ENCODE measurements at regions not wholly inside any gene's neighbourhood (a gene's known extent, or its start where the extent isn't known, plus 50 kb on each side); places are given as distances from the start of the nearest gene placed in this dataset.

DNA sequence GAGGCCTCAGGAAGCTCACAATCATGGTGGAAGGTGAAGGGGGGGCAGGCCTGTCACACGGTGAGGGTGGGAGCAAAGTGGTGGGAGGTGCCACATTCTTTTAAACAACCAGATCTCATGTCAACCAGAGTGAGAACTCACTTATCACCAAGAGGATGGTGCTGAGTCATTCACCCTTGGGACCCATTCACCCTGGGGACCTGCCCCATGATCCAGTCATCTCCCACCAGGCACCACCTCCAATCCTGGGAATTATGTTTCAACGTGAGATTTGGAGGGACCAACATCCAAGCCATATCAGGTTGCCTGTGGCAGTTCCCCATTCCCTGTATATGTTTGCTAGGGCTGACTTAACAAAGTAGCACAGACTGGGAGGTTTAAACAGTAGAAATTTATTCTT, 318.4 kb upstream of the CLNK start:
- no peak for DNase-seq (ENCODE audit: low read depth in 3 of 3, low spot score in 2 of 3)

DNA sequence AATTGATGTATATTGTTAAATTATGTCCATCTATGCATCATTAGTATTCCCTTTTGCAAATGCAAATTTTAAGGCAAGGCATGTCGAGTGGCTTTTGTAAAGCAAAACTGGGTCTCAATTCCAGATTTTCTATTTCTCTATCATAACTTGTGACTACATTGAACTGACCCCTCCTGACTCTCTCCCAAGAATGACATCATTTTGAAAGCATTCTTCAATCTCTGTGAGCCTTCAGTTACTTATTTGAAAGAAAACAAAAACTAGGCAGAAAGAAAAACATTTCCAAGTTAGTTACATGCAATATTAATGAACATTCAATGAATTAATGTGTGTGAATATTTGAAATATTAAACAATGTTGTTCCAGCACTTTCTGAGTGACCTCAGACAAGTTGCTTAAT, 314.3 kb upstream of the CLNK start:
- DNase-seq (ENCODE audit: low read depth in 3 of 3, low spot score in 2 of 3) = no peak

DNA sequence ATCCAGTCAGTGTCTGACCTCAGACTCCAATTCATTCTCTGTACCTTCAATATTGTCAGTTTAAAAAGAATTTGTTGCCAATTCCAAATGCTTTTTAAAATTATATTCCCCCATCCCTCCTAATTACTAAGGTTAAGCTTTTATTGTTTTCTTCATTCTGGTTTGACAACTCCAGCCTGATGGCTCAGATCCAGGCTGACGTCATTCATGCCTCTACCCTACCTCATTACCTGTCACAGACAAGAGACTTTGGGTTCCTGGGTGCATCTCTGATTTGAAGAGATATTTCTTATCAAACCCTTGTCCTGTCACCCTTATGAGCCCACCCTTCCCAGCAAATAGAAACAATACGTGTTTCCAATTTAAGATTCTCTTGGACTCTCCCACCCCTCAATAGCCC, 300.2 kb upstream of the CLNK start:
- DNase-seq (ENCODE audit: low read depth in 3 of 3, low spot score in 2 of 3) = no peak

DNA sequence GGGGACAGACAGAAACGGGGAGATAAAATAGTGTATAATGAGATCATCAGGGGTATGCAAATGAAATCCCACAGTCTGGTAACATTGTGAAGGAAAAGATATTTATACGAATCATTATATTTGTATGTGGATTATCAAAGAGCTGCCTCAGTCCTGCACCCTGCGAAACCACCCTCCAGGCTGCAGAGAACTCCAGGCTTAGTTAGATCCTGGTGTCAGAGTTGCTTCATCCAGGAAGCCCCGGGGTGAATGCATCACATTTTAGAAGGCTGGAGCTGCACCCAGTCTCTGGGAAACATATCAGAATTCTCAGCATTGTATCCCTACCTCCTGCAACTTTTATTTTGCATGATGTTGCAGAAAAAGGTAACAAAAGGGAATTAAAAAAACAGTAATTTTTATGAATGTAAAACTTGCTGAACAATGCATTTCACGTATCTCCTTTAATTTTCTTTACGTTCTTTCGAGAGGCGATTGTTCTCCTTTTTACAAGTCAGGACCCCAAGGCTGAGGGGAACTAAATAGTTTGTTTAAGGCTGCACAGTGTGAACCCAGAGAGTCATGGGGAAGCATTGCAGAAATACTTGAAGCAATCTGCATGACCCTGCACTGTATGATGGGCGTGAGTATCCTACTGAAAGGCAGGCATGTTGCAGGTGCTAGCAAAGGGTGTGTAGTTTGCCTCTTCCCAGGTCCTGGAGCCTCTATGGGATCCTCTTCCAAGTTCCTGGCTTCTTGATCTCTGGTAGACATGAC, 299.5 kb upstream of the CLNK start:
- no peak for DNase-seq (ENCODE audit: low read depth in 3 of 3, low spot score in 2 of 3)

DNA sequence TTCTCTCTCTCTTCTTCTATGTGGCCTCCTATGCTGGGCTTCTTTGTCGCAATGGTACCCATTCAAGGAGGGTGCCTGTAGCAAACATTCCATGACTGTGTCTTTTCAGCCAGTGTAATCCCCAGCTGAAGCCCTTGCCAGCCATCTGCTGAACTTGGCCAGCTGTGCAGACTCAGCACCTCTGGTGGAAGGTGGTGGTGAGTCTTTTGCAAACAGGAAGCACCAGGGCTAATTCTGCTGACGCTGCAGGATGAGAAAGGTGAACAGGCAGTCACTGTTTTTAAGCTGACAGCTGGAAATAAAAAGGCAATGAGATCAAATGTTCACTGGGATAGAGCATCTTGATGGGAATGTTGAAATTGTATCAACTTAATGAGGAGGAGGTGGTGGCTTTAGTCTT, 298.7 kb upstream of the CLNK start:
- no peak for DNase-seq (ENCODE audit: low read depth in 3 of 3, low spot score in 2 of 3)

DNA sequence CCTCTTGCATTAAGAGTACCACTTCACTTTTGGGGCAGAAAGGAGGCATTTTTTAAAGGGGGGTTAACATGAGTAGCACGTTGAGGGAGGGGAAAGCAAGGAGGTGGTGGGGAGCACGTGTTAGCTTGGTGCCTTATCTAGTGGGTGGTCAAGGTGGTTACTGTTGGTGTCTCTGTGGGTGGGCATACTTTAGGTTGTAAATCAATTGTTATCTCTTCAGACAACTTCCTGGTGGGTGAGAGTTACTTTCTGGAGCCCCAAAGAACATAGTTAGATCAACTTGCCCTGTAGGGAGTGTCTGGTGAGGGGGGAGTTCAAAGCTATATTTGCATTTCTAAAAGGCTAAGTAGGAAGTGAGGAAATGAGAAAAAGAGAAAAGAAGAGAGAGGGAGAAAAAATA, 297.7 kb upstream of the CLNK start:
- DNase-seq (ENCODE audit: low read depth in 3 of 3, low spot score in 2 of 3) = no peak

DNA sequence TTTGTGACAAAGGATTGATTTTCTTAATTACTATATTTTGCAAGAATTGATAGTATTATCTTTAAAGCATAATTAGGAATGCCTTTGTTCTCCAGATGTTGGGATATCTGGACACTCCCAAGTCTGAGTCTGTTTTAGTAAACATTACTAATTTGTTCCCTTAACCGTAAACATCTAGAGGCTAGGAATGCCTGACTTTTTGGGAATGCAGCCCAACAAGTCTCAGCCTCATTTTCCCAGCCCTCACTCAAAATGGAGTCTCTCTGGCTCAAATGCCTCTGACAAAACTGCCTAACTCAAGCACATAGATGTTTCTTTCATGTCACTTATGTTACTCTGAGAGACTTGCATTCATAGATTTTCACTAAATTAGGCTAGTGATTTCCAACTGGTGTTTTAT, 297.0 kb upstream of the CLNK start:
- no peak for DNase-seq (ENCODE audit: low read depth in 3 of 3, low spot score in 2 of 3)

DNA sequence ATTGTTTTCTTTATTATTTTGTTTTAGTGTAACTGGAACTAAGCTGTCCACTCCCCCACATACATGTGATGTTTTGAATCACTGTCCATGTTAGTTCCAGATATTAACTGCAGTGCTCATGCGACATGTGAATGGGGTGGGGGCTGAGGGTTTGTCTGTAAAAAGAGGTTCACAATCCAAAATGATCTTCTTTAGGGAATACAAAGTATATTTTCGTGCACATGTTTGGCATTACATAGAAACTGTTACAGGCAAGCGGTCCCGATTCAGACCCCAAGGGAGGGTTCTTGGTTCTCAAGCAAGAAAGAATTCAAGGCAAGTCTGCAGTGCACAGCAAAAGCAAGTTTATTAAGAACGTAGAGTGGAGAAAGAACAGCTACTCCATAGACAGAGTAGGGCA, 296.5 kb upstream of the CLNK start:
- DNase-seq (ENCODE audit: low read depth in 3 of 3, low spot score in 2 of 3) = no peak

DNA sequence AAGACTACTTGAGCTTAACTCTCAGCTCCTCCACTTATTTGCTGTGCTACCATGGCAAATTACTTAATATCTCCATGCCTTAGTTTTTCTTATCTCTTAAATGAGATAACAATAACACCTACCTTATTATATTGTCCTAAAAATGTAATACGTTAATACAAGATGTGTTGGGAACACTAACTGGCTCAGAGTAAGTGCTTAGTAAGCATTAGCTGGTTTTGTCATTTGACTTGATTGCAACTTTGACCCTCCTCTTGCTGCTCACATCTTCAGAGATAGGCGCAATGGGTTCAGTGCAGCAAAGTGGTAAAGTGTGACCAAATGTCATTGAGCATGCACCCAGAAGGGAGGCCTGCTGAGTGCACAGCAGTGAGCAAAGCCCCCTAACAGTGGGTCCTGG, 294.5 kb upstream of the CLNK start:
- DNase-seq (ENCODE audit: low read depth in 3 of 3, low spot score in 2 of 3) = no peak

DNA sequence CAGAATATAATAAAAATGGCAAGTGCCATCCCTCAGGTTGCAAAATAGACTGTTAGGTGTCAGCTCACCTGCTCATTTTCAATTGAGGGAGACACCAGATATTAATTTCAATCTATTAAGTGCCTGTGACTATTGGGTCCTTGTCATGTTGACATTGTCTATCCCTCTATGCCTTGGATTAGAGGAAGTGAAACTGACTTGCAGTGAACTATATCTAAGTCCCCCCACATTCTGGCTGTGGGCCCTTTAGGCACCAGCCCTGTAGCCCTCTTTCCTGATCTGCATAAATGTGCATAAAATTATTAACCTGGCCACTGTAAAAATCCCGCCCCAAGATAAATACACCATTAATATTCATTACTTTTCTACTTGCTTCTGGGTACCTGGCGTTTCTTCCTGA, 293.0 kb upstream of the CLNK start:
- DNase-seq (ENCODE audit: low read depth in 3 of 3, low spot score in 2 of 3) = no peak

DNA sequence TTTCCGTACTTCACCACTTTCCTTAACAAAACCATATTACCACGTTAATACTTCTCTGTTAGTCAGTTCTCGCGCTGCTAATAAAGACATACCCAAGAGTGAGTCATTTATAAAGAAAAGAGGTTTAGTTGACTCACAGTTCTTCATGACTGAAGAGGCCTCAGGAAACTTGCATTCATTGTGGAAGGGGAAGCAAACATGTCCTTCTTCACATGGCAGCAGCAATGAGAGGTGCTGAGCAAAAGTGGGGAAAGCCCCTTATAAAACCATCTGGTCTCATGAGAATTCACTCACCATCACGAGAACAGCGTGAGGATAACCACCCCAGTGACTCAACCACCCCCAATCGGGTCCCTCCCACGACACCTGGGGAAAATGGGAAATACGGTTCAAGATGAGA, 289.8 kb upstream of the CLNK start:
- DNase-seq (ENCODE audit: low read depth in 3 of 3, low spot score in 2 of 3) = no peak

DNA sequence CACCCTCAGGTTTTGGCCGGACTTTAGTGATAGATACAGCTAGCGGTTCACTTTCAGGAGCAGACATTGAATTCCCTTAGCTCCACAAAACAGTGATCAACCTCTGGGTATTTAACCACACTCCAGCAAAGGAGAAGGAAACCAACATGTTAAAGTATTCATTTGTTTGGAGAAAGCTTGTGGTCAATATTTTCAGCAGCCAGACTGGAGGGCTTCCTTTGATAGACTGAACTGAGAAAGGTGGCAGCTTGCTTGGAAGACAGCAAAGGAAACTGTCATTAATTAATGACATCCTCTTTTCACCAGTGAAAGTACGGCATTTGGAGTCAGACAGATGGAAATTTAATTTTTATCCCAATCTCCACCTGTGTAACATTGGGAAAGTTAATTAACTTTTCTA, 289.1 kb upstream of the CLNK start:
- no peak for DNase-seq (ENCODE audit: low read depth in 3 of 3, low spot score in 2 of 3)

DNA sequence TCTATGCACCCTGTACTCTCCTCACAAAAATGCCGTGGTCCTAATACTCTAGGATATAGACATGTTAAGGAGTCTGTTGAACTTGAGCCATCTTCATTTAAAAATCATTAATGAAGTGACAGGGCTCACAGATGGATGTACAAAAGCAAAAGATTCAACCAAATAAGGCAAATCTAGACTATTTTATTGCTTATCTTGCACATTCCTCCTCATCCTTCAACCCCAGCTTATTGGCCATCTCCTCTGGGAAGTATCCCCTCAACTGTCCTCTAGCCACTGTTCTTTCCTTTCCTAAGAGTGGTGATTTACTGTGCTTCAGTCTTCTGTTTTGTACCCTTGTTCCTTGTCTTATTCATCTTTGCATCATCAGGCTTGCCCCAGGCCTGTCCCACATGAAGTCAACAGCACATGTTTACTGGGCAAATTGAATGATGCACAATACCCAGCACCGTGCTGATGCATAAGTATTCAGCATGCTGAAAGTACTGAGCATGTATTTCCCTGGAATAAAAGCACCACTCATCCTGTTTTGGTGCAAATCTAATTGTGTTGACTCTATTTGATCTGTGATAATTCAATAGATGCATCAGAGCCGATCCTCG, 287.3 kb upstream of the CLNK start:
- DNase-seq (ENCODE audit: low read depth in 3 of 3, low spot score in 2 of 3) = no peak

DNA sequence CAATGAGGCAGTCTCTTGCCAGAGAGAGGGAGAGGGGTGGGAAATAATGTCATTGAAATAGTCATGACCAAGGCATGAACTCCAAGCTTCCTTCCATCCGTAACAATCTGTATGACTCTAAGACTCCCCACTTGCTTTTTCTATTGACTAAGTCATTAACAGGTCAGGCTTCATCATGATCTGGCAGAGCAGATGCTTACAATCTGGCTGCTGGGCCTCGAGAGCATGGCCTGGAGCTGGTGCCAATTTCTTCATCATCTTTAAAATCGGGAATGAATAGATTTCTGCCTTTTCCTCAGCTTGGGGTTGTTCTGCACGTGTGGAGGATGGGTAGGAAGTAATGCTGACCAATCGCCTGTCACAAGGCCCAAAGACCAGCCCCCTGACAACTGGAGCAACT, 280.6 kb upstream of the CLNK start:
- DNase-seq (ENCODE audit: low read depth in 3 of 3, low spot score in 2 of 3) = no peak

DNA sequence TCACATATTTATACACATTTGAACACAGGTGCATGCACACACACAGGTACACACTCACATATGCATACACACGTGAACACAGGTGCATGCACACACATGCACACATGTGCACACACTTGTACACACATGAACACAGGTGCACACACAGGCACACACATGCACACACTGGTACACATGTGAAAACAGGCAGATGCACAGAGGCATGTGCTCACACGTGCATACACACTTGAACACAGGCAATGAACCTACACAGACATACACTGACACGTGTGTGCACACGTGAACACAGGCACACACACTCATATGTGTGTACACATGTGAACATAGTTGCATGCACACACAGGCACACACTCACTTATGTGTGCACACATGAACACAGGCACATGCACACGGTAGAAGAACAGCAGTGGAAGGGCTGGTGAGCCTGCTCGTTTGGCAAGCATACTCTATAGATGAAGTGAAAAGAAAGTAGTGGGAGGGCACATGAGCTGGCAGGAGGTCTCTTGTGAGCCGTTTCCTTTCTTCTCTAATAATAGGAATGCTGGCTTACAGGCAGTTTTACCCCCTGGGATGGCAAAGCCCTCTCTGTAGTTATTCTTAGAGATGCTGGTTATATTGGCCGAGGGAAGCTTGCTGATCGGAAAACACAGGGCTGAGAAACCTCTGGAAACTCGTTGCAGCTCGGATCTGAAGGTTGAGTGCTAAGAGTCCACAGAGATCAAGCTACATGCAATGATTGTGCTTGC, 279.6 kb upstream of the CLNK start:
- DNase-seq (ENCODE audit: low read depth in 3 of 3, low spot score in 2 of 3) = no peak

DNA sequence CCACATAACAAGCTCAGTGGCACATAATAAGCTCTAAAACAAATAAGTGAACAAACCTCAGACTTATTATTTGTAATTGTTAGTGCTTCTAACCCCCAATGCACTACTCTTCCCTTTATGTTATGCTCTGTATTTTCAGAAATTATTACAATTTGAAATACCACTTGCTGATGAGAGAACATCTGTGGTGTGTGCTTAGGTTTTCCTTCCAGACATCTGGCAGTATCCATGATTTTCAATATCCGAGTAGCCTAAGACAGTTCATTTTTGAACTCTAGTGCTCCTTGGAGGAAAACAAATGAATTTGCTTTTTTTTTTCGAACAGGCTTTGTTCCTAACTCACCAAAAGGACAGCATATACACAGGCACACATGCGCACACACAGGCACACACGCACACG, 278.7 kb upstream of the CLNK start:
- no peak for DNase-seq (ENCODE audit: low read depth in 3 of 3, low spot score in 2 of 3)

DNA sequence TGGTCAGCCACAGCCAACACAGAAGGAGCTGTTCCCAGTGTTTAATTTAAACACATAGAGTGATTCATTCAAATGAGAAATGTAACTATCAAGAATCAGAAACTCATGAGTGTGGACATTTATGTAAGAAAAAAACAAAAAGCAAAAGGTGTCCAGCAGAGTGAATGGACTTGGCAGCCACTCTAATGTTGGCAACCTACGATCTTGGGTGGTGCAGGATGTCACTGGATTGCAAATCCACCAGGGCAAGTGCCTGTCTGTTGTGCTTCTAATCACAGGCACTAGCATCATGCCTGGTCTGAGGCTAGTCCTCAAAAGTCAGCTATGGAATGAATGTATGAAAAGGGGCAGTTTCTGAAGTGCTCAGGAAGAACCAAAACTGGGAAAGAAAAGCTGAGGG, 277.7 kb upstream of the CLNK start:
- no peak for DNase-seq (ENCODE audit: low read depth in 3 of 3, low spot score in 2 of 3)

DNA sequence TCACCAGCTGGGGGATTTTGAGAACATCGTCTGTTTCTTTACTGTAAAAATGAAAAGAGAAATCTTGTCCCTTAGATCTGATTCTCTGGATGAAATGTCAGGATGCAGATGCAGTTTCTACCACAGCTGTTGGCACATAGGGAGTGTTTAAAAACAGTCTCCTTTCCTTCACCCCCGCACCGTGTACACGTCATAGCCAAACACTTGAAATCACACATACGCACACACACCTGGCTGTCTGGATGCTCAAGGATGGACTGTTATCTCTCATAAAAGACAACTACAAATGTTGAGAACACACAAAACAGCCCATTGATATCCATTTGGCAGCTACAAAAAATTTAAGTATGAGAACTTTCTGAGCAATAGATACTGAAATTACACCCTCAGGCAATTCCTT, 275.8 kb upstream of the CLNK start:
- DNase-seq (ENCODE audit: low read depth in 3 of 3, low spot score in 2 of 3) = no peak

DNA sequence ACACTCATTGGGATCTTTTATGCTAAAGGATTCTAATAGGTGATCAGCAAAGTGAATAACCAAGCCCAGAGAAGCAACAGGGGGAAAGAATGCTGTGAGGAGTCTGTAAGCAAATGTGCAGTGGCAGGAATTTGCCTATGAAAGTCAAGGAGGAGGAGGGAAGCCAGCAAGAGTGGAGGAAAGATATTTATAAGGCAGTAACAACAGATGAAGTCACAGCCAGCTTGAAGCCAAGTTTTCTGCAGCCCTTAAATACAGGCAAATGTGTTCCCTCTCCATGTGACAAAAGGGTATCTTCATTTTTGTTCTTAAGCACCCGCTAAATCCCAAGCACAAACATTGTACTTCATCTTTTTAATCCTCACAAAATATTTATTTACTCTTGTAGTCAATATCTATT, 275.0 kb upstream of the CLNK start:
- no peak for DNase-seq (ENCODE audit: low read depth in 3 of 3, low spot score in 2 of 3)

DNA sequence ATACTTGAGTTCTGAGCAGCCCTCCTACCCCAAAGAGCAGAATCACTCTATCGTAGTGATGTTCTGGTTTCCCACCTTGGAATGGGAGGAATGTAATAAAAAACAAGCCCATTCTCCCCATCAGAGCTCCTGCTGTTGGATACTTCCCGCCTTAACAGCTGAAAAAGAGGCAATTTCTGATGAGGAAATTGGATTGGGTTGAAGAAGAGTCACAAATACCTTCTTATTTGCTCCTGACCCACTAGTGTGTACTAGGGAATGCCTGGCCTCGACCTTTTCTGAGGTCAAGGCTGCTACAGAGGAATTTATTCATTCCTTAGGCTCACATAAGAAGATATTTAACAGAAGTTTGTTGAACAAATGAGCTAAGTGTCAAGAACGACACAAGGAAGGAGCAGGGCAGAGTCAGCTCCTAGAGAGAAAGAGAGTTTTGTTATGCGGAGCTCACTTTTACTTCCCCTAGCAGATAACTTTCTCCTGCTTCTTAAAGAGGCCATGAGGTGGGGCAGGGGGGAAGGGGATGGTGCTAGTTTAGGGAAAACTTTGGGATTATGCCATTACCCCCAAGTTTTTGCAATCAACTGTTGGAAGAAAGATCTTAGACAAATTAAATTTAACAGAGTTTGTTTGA, 273.8 kb upstream of the CLNK start:
- no peak for DNase-seq (ENCODE audit: low read depth in 3 of 3, low spot score in 2 of 3)

DNA sequence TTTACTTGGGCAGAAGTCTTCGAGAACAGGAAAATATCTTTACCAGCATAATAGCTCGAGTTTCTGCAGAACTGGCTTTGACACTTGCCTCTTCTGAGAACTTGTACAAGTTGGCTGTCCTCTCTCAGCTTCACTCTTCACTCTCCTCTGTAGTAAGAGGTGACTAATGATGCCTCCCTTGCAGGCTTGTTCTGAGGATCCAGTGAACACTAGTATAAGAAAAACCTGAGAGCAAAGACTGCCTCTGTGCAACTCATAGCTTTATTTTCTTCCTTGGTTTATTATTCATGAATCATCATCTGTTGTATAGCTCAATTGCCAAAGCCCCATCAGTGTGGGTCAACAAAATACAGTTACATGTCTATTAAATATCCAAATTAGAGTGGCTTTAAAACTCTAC, 266.7 kb upstream of the CLNK start:
- DNase-seq (ENCODE audit: low read depth in 3 of 3, low spot score in 2 of 3) = no peak

Data from right renal cortex interstitium (tissue), 3 donors.